GM21529 (cell line): ENCODE measurements at regions not wholly inside any gene's neighbourhood (a gene's known extent, or its start where the extent isn't known, plus 50 kb on each side); places are given as distances from the start of the nearest gene placed in this dataset.
"Not testable (repeated sequence)": the region's sequence is repeated elsewhere in the genome, so short reads cannot be mapped to it uniquely, and the experiment has no call there.

ENCODE experiments used
- ATAC-seq: cut with Tn5 transposase; IDR thresholded peaks from one replicate; pipeline ENCODE4 v1.9.1; 2021; ENCODE audit not compliant: unreplicated experiment

DNA sequence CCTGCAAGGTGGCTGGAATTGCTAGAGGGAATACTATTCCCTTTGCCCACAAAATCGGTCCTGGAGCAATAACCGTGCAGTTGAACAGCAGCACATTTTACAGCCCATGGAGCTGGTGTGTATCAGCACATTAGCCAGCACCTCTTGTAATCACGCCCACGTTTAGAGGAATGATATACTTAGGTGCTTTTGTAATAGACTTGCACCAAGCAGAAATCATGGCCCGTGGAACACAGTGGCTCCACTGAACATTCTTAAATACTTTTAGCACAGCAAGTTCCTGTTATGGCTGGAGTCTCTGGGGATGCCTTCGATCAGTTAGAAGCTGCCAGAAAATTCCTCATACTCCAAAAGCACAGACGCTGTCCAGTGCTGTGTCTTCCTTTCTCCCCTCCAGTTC is 218.1 kb upstream of the FAM78B start:
- no peak for ATAC-seq

DNA sequence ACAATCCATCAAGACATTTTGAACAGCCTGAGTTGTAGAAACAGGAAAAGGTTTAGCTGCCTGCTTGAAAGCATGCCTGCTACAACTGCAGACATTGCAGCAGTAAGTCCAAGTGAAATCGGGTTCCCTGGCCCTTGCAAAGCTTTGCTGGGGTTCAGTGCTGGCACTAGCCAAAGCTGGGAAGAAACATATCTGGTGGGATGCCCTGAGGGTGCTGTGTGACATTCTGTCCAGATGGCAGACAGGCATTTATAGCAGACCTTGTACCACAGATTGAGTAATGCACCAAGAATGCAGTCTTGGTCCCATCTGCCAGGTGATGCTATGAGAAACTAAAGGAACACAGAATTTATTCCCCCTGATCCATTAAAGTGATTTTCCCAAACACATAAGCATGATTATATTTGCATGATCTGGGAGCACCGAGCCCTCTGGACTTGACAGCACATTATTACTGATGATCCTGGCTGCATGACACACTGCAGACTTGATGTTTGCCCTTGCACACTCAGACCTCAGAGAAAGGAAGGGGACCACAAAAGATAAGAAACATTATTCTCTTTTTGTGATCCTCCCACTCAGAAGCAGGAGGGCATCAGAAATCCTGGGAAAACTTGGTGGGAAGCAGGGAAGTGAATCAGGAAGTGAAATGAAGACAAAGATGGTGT is 223.7 kb upstream of the FAM78B start:
- no peak for ATAC-seq

GRCh38 chr1:166391279-166392066 is 224.7 kb upstream of the FAM78B start:
- ATAC-seq, result no peak

DNA sequence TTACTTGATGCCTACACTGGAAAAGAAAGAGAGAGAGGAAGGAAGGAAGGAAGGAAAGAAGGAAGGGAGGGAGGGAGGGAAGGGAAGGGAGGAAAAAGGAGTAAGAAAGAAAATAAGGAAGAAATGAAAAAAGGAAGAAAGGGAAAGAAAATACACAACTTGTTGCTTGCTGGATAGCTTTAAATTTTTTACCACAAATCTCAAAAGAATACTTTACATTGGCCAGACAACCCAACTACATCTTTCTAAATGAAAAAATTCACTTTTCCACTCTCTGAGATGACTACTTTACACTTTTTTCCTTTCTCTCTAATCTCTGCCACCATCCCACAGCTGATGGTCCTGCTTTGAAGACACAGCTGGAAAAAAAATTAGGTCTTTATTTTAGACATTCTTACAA is 228.9 kb upstream of the FAM78B start:
- no peak for ATAC-seq

DNA sequence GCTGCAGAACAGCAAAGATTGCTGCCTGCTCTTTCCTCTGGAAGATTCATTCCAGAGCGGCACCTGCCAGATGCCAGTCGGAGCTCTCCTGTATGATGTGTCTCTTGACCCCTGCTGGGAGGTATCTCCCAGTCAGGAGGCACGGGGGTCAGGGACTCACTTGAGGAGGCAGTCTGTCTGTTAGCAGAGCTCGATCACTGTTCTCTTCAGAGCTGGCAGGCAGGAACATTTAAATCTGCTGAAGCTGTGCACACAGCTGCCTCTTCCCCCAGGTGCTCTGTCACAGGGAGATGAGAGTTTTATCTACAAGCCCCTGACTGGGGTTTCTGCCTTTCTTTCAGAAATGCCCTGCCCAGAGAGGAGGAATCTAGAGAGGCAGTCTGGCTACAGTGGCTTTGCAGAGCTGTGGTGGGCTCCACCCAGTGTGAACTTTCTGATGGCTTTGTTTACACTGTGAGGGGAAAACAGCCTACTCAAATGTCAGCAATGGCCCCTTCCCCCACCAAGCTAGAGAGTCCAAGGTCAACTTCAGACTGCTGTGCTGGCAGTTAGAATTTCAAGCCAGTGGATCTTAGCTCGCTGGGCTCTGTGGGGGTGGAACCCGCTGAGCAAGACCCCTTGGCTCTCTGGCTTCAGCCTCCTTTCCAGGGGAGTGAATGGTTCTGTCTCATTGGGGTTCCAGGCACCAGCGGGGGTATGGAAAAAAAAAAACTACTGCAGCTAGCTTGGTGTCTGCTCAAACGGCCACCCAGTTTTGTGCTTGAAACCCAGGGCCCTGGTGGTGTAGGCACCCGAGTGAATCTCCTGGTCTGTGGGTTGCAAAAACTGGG is 242.7 kb upstream of the FAM78B start:
- ATAC-seq, result not testable (repeated sequence)

DNA sequence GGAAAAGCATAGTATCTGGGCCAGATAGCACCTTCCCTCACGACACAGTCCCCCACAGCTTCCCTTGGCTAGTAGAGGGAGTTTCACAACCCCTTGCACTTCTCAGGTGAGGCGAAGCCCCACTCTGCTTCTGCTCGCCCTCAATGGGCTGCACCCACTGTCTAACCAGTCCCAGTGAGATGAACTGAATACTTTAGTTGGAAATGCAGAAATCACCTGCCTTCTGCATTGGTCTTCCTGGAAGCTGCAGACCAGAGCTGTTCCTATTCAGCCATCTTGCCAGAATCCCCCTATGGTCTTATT is 243.2 kb upstream of the FAM78B start:
- ATAC-seq, result no peak

GRCh38 chr1:166416831-166417230 is 250.0 kb upstream of the FAM78B start:
- ATAC-seq, result not testable (repeated sequence)

GRCh38 chr1:166418344-166418933 is 251.6 kb upstream of the FAM78B start:
- ATAC-seq, result no peak

DNA sequence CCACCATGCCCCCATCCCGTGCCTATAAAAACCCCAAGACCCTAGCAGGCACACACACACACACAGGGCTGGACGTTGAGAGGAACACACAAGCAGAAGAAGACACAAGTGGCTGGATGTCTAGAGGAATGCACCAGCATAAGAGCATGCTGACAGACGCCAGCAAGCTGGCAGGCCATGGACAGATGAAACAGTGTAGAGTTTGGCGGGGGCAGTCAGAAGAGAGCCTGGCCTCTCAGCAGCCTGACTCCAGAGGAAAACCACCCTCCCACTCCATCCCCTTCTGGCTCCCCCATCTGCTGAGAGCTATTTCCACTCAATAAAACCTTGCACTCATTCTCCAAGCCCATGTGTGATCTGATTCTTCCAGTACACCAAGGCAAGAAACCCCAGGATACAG is 255.8 kb upstream of the FAM78B start:
- not testable (repeated sequence) for ATAC-seq

DNA sequence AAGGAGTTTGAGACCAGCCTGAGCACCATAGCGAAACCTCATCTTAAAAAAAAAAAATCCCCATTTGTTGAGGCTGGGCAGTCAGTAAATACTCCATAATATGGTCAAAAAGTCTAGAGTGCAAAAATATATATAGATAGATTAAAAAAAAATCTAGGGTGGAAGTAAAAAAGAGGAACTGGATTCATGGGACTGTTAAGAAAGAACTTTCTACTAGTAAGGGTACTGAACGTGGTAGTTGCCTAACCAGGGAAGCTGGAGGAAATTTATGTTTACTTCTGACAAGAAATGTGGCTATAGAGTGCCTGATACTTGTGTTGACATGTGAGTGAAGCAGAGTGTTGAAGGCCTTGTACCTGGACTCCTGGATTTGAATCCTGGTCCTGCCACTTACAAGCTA is 265.9 kb upstream of the FAM78B start:
- no peak for ATAC-seq

DNA sequence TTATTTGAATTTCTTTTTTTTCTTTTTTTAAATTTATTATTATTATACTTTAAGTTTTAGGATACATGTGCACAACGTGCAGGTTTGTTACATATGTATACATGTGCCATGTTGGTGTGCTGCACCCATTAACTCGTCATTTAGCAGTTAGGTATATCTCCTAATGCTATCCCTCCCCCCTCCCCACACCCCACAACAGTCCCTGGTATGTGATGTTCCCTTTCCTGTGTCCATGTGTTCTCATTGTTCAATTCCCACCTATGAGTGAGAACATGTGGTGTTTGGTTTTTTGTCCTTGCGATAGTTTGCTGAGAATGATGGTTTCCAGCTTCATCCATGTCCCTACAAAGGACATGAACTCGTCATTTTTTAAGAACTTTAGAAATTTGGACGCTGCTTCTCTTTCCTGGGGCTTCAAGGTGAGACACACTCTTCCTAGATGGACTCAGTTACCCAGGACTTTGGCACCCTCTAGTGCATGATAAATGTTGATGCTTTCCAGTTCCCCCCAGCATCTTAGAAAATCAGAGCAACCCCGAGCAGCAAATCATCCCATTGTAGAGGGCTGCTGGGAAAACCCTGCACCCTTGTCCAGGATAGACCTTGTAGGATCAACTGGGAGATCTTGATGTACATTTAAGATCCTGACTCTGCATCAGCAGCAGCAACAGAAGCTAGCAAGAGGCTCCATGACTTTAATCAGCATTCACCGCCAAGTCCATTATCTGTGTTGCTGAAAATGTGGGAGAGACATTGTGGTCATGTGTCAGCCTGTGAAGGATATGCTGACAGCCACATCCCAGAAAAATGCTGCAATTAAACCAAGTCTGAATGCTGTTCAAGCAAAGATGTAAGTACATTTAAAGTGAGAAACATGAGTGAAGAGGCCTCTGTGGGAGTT is 266.9 kb upstream of the FAM78B start:
- ATAC-seq, result not testable (repeated sequence)

DNA sequence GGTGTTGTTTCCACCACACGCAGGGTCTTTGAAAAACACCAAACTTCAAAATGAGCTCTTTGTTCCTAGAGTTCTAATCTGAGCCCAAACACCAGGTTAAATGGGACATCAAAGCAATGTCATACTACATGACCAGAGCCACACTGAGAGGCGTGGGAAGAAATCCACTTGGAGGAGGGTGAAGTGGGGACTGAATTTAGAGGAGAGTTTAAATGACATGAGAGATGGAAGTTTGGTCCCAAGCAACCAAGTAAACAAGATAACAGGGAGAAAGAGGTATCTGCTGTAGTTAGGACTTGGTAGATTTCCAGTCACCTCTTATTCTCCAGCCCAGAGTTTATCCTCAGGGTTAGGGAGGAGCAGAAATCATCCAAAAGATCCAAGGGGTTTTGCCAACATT is 290.9 kb upstream of the FAM78B start:
- no peak for ATAC-seq

DNA sequence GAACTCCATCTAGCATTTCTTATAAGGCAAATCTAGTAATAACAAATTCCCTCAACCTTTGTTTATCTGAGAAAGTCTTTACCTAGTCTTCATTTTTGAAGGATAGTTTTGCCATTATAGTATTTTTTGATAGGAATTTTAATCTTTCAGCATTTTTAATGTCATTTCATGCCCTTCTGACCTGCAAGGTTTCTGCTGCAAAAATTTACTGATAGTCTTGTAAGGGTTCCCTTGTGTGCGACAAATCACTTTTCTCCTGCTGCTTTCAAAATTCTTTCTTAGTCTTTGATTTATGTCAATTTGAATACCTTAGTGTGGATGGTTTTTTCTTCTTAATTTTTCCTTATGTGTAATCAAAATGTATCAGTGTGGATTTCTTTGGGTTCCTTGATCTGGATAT is 297.5 kb upstream of the FAM78B start:
- ATAC-seq, result no peak

- ATAC-seq, result no peak
These were observed 303.2 kb upstream of the FAM78B start for GRCh38 chr1:166470014-166470413.

GRCh38 chr1:166470441-166470840 is 303.6 kb upstream of the FAM78B start:
- no peak for ATAC-seq

DNA sequence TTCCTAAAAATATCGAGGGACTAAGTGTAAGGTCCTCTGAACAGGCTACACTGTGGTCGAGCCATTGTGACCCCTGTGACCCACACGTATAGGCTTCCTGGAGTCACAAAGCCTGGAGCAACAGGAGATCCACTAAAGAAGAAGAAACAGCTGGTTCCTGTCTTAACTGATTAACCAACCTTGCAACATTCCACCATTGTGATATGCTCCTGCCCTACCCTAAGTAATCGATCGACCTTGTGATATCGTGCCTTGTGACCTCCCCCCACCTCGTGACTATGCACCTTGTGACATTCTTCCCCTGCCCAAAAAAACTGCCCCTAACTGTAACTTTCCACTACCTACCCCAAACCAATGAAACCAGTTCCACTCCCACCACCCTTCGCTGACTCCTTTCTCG is 304.6 kb upstream of the FAM78B start:
- ATAC-seq, result no peak

DNA sequence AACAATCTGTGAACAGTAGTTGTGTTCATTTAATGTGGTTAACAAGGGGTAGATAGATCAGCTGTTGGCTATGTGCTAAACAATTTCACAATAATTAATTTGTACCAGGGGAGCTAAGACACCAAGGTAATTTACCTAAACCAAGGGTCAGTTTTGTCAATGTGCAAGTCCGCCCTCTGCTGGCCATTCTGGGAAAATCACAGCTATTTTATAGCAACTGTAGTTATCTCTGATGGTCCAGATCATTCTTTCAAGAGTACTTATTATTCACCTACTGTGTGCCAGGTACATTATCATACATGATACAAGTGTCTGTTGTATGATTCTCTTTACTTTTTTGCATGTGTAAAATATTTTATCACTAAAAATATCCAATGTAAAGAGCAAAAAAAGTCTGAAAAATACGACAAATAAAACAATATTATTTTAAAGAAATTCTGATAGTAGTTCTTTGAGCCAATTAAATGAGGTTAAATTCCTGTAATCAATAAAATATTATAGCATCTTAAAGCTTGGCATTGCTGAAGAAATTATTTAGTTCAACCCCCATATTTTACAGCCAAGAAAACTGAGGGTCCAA is 312.3 kb upstream of the FAM78B start:
- ATAC-seq, result peak; percentile 85

GRCh38 chr1:166484471-166484870 is 317.7 kb upstream of the FAM78B start:
- no peak for ATAC-seq

- no peak for ATAC-seq
These were observed 318.1 kb upstream of the FAM78B start for GRCh38 chr1:166484871-166485270.

DNA sequence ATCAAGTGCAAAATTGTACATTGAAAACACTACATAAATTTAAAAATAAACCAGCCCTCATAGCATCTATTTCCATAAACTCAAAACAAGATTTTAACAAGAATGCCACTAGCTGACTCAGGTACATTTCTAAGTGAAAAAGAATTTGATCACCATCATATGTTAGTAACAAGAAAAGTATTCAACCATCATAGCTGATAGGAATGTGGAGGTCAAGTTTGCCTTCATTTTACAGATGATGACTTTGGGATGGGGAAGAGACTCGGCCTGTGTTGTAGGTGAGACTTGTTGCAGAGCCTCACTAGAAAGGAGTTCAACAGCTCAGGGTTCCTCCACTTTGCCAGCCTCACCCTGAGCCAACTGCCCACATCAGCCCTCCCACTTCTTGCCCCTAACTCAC is 318.8 kb upstream of the FAM78B start:
- ATAC-seq, result no peak
